NCI-H524 (cell line): ENCODE measurements at regions not wholly inside any gene's neighbourhood (a gene's known extent, or its start where the extent isn't known, plus 50 kb on each side); places are given as distances from the start of the nearest gene placed in this dataset.
A peak's percentile ranks its signal among the peaks of the same experiment; 100 is the strongest.

ENCODE experiments used
- DNase-seq, 2 experiments: peaks; one replicate each; lab custom pipeline; 2025; lab: John Stamatoyannopoulos, UW

GRCh38 chr7:30212701-30213111 lies 71.7 kb upstream of the ZNRF2 start:
- DNase-seq, result peak; percentile 62 to 77

GRCh38 chr7:30213637-30214036 lies 70.8 kb upstream of the ZNRF2 start:
- no peak for DNase-seq

- DNase-seq, result no peak
Measured at GRCh38 chr7:30214651-30215137, 69.7 kb upstream of the ZNRF2 start.

GRCh38 chr7:30221764-30222163 lies 62.6 kb upstream of the ZNRF2 start:
- no peak for DNase-seq

GRCh38 chr7:30222515-30223215 lies 61.7 kb upstream of the ZNRF2 start:
- no peak for DNase-seq

GRCh38 chr7:30223896-30224295 lies 60.5 kb upstream of the ZNRF2 start:
- no peak for DNase-seq

GRCh38 chr7:30224511-30225062 lies 59.8 kb upstream of the ZNRF2 start:
- no peak for DNase-seq

- DNase-seq, result peak; percentile 87 to 93
Measured at GRCh38 chr7:30225863-30226613, 58.4 kb upstream of the ZNRF2 start.

- peak in 1 of 2 experiments; percentile 59 for DNase-seq
Measured at GRCh38 chr7:30226614-30227268, 57.7 kb upstream of the ZNRF2 start.

GRCh38 chr7:30231271-30231670 lies 53.1 kb upstream of the ZNRF2 start:
- DNase-seq, result no peak

GRCh38 chr7:30232391-30232790 lies 52.0 kb upstream of the ZNRF2 start:
- no peak for DNase-seq
